GM12865 (cell line): ENCODE measurements at regions not wholly inside any gene's neighbourhood (a gene's known extent, or its start where the extent isn't known, plus 50 kb on each side); places are given as distances from the start of the nearest gene placed in this dataset.
A peak's percentile ranks its signal among the peaks of the same experiment; 100 is the strongest.

ENCODE experiments used
- DNase-seq: peaks from one replicate; pipeline ENCODE4 v3.0.0; 2010; ENCODE audit warnings: low read depth
- H3K4me3 ChIP-seq: 2 replicates; pipeline ENCODE4 v1.5.1; 2011; ENCODE audit warnings: mild to moderate bottlenecking, low read depth, low read length, control low read depth
- CTCF ChIP-seq: IDR thresholded peaks from 2 replicates; pipeline ENCODE4 v1.5.1; 2011; ENCODE audit warnings: low read length, control low read depth, low read depth, inconsistent platforms; ENCODE audit not compliant: insufficient read depth; ENCODE audit errors: missing control alignments

GRCh38 chrX:39576041-39576872, 521.5 kb downstream of the BCOR start:
- TF ChIP-seq CTCF, result no peak
- DNase-seq, result no peak
- H3K4me3 ChIP-seq, result no peak overlapping the region

GRCh38 chrX:39577206-39577984, 520.4 kb downstream of the BCOR start:
- TF ChIP-seq CTCF, result no peak
- no peak for DNase-seq
- H3K4me3 ChIP-seq, result no peak overlapping the region

GRCh38 chrX:39577985-39578869, 519.5 kb downstream of the BCOR start:
- TF ChIP-seq CTCF, result no peak
- DNase-seq, result peak; percentile 78
- H3K4me3 ChIP-seq, result no peak overlapping the region

GRCh38 chrX:39580043-39580442, 517.7 kb downstream of the BCOR start:
- no peak for TF ChIP-seq CTCF

GRCh38 chrX:39581411-39581810, 516.3 kb downstream of the BCOR start:
- TF ChIP-seq CTCF, result no peak
- no peak overlapping the region for H3K4me3 ChIP-seq
- no peak for DNase-seq

More at GRCh38 chrX:39580043-39580442, 517.7 kb downstream of the BCOR start:
- H3K4me3 ChIP-seq, result no peak overlapping the region
- DNase-seq, result no peak

GRCh38 chrX:39582091-39582490, 515.7 kb downstream of the BCOR start:
- DNase-seq, result no peak
- no peak for TF ChIP-seq CTCF

More at GRCh38 chrX:39582091-39582490, 515.7 kb downstream of the BCOR start:
- no peak overlapping the region for H3K4me3 ChIP-seq
